K562 (cell line): ENCODE measurements at regions not wholly inside any gene's neighbourhood (a gene's known extent, or its start where the extent isn't known, plus 50 kb on each side); places are given as distances from the start of the nearest gene placed in this dataset.

Source experiments
- ATAC-seq: fragments of 200-7000 bp; cut with Tn5 transposase; 3 replicates; pipeline ENCODE4 v1.9.1; 2020; ENCODE audit warnings: moderate library complexity
- BruUV-seq: library from RNA; stranded (reverse); fragments of 400-500 nt; replicated peaks from 2 replicates; lab custom pipeline; 2021; lab: Mats Ljungman, UMichigan
- CTCF ChIA-PET: fragments of 300-600 bp; formaldehyde crosslinking; extraction: SDS; loops from one replicate; lab custom pipeline; 2021; ENCODE audit warnings: low intra/inter-chr PET ratio; lab: Yijun Ruan, JAX
- POLR2A ChIA-PET: fragments of 300-600, 350-650 bp; sonication (Branson Sonifier 250); formaldehyde crosslinking; extraction: SDS; loops from one replicate; lab custom pipeline; 2021; ENCODE audit warnings: antibody characterized with exemption, inconsistent platforms; lab: Yijun Ruan, JAX
- DNase-seq, 4 experiments: peaks; one replicate each; pipeline versions ENCODE4 v3.0.0 to v3.0.0-alpha.2; 2011 to 2018; ENCODE audit warnings: low spot score in 3 of 4, mixed read lengths in 3 of 4; ENCODE audit errors: extremely low read depth in 1 of 4
- FAIRE-seq: peaks from 2 replicates; lab custom pipeline; 2011; peaks lifted over from hg19 to GRCh38; lab: Jason Lieb, UNC
- H2AFZ ChIP-seq: 2 replicates; pipeline ENCODE4 v1.6.0; 2011; ENCODE audit warnings: low read depth, low read length, control low read depth, inconsistent platforms
- H3K27ac ChIP-seq: fragments of 200-600 bp; 3 replicates; pipeline ENCODE4 v1.8.0; 2011; ENCODE audit warnings: low read depth, mild to moderate bottlenecking, control low read depth, inconsistent platforms, low read length, moderate library complexity, mixed read lengths; ENCODE audit errors: extremely low read depth
- H3K27me3 ChIP-seq, 2 experiments: fragments of 300-600 bp in 1 of 2; 2 replicates in 1 of 2; 3 replicates in 1 of 2; pipeline versions ENCODE4 v1.6.0 to v1.8.0; 2011; ENCODE audit warnings: inconsistent platforms in 2 of 2, low read length in 2 of 2, mild to moderate bottlenecking in 1 of 2, mixed read lengths in 1 of 2, moderate library complexity in 1 of 2; ENCODE audit not compliant: control insufficient read depth in 2 of 2, insufficient read depth in 2 of 2
- H3K36me3 ChIP-seq: fragments of 300-600 bp; 3 replicates; pipeline ENCODE4 v1.8.0; 2011; ENCODE audit warnings: mild to moderate bottlenecking, low read length, inconsistent platforms; ENCODE audit not compliant: control insufficient read depth, insufficient read depth
- H3K4me1 ChIP-seq, 2 experiments: fragments of 200-600 bp in 1 of 2; replicated peaks in 1 of 2; 2 replicates in 1 of 2; 3 replicates in 1 of 2; pipeline versions ENCODE4 v1.5.1 to v1.8.0; 2011; ENCODE audit warnings: inconsistent platforms in 2 of 2, low read length in 2 of 2, mild to moderate bottlenecking in 1 of 2, mixed read lengths in 1 of 2, moderate library complexity in 1 of 2; ENCODE audit not compliant: control insufficient read depth in 2 of 2, insufficient read depth in 2 of 2
- H3K4me2 ChIP-seq: 2 replicates; pipeline ENCODE4 v1.6.1; 2011; ENCODE audit warnings: low read length, control low read depth, inconsistent platforms, mixed read lengths; ENCODE audit not compliant: insufficient read depth
- H3K4me3 ChIP-seq: fragments of 200-600 bp; sonication (generic), shearing (Covaris generic); 2 replicates; pipeline ENCODE4 v1.5.1; 2016; ENCODE audit warnings: control low read depth, inconsistent platforms
- H3K79me2 ChIP-seq: fragments of 200-600 bp; 3 replicates; pipeline ENCODE4 v1.8.0; 2011; ENCODE audit warnings: low read length, inconsistent platforms; ENCODE audit not compliant: control insufficient read depth, insufficient read depth
- H3K9ac ChIP-seq, 2 experiments: 2 replicates each; pipeline versions ENCODE4 v1.6.0 to v1.6.1; 2011; ENCODE audit warnings: low read depth in 2 of 2, low read length in 2 of 2, control low read depth in 1 of 2, inconsistent platforms in 1 of 2, mild to moderate bottlenecking in 1 of 2, mixed read lengths in 1 of 2; ENCODE audit not compliant: insufficient read depth in 1 of 2
- H3K9me1 ChIP-seq: one replicate; pipeline ENCODE4 v1.6.0; 2011; ENCODE audit warnings: inconsistent platforms, mild to moderate bottlenecking, low read length, moderate library complexity; ENCODE audit not compliant: control insufficient read depth, insufficient read depth
- H3K9me3 ChIP-seq: replicated peaks from 2 replicates; pipeline ENCODE4 v1.5.1; 2011; ENCODE audit warnings: low read depth, low read length, inconsistent platforms; ENCODE audit not compliant: control insufficient read depth, insufficient read depth
- H4K20me1 ChIP-seq: replicated peaks from 2 replicates; pipeline ENCODE4 v1.6.1; 2011; ENCODE audit warnings: low read length, inconsistent platforms, mixed read lengths; ENCODE audit not compliant: control insufficient read depth, insufficient read depth
- ELF2 ChIP-seq: fragments of 250-450 bp; sonication (Bioruptor Pico); IDR thresholded peaks from 2 replicates; pipeline ENCODE4 v1.5.0; 2021; ENCODE audit warnings: mild to moderate bottlenecking
- ELK1 ChIP-seq: sonication (generic); formaldehyde crosslinking; IDR thresholded peaks from 2 replicates; pipeline ENCODE4 v1.8.1; 2022; ENCODE audit warnings: missing genetic modification reagents
- IRF1 ChIP-seq: sonication (generic); formaldehyde crosslinking; IDR thresholded peaks from 2 replicates; pipeline ENCODE4 v1.8.0; 2022; ENCODE audit warnings: missing genetic modification reagents, mild to moderate bottlenecking, borderline replicate concordance
- MTF1 ChIP-seq: fragments of 250-450 bp; sonication (Bioruptor Pico); IDR thresholded peaks from 2 replicates; pipeline ENCODE4 v1.9.0; 2021; ENCODE audit warnings: moderate library complexity, mild to moderate bottlenecking, inconsistent platforms, borderline replicate concordance
- MXI1 ChIP-seq: IDR thresholded peaks from 2 replicates; pipeline ENCODE4 v1.6.1; 2011; ENCODE audit warnings: low read depth, mild to moderate bottlenecking, improper control_type of control experiment, low read length
- MYNN ChIP-seq, 2 experiments: sonication (generic); formaldehyde crosslinking in 1 of 2; IDR thresholded peaks; 2 replicates each; pipeline versions ENCODE4 v1.5.0 to v1.6.1; 2016 to 2020; ENCODE audit warnings: antibody characterized with exemption in 1 of 2, missing genetic modification reagents in 1 of 2
- POLR2B ChIP-seq: fragments of 450-650 bp; IDR thresholded peaks from 2 replicates; pipeline ENCODE4 v1.6.1; 2018; ENCODE audit warnings: low read depth; ENCODE audit not compliant: partially characterized antibody
- RFX5 ChIP-seq: IDR thresholded peaks from 2 replicates; pipeline ENCODE4 v1.6.1; 2011; ENCODE audit warnings: low read depth, mild to moderate bottlenecking, improper control_type of control experiment, low read length
- SLC30A9 ChIP-seq: fragments of 250-450 bp; sonication (Bioruptor Pico); IDR thresholded peaks from 2 replicates; pipeline ENCODE4 v1.8.0; 2022; ENCODE audit warnings: mild to moderate bottlenecking, moderate library complexity
- XRCC5 ChIP-seq: fragments of 200-400 bp; formaldehyde crosslinking; IDR thresholded peaks from 2 replicates; pipeline ENCODE4 v1.6.1; 2017; ENCODE audit warnings: low read depth, mild to moderate bottlenecking, low read length
- ZBTB26 ChIP-seq: fragments of 450-650 bp; formaldehyde crosslinking; IDR thresholded peaks from 2 replicates; pipeline ENCODE4 v1.4.0; 2022; ENCODE audit warnings: missing genetic modification characterization
- ZNF354B ChIP-seq: fragments of 250-450 bp; sonication (Bioruptor Pico); IDR thresholded peaks from 2 replicates; pipeline ENCODE4 v1.4.0; 2020
- ZNF41 ChIP-seq: fragments of 250-450 bp; sonication (Bioruptor Pico); conservative IDR thresholded peaks from 2 replicates; pipeline ENCODE4 v1.4.0; 2020; ENCODE audit warnings: mild to moderate bottlenecking
- ZNF830 ChIP-seq: fragments of 250-450 bp; sonication (Bioruptor Pico); IDR thresholded peaks from 2 replicates; pipeline ENCODE4 v1.5.0; 2021; ENCODE audit warnings: mild to moderate bottlenecking
- WGBS: fragments of 100-300 bp; shearing (Covaris generic); methylation state at CpG from one replicate; pipeline ENCODE4 v1.1.6; 2016; ENCODE audit warnings: low coverage, mixed read lengths; ENCODE audit not compliant: insufficient coverage; ENCODE audit errors: missing lambda C conversion rate; 5-methylcytosine and 5-hydroxymethylcytosine counted together
- in situ Hi-C: fragments of 300-500 bp; cut with MboI; formaldehyde crosslinking; loops from 4 replicates; pipeline ENCODE4 v1.15.0; 2018; ENCODE audit warnings: inconsistent platforms, mixed read lengths
- intact Hi-C: fragments of 100-400 bp; cut with micrococcal nuclease; formaldehyde crosslinking; loops from 2 replicates; pipeline ENCODE4 v1.14.2; 2022
- TF ChIP-seq, protein P1 (sequence below): fragments of 250-450 bp; sonication (Bioruptor Pico); IDR thresholded peaks from 2 replicates; pipeline ENCODE4 v1.5.0; 2020; ENCODE audit warnings: mild to moderate bottlenecking
- TF ChIP-seq, protein P2 (sequence below): fragments of 250-450 bp; sonication (Bioruptor Pico); IDR thresholded peaks from 2 replicates; pipeline ENCODE4 v1.8.0; 2022; ENCODE audit warnings: inconsistent platforms

DNA sequence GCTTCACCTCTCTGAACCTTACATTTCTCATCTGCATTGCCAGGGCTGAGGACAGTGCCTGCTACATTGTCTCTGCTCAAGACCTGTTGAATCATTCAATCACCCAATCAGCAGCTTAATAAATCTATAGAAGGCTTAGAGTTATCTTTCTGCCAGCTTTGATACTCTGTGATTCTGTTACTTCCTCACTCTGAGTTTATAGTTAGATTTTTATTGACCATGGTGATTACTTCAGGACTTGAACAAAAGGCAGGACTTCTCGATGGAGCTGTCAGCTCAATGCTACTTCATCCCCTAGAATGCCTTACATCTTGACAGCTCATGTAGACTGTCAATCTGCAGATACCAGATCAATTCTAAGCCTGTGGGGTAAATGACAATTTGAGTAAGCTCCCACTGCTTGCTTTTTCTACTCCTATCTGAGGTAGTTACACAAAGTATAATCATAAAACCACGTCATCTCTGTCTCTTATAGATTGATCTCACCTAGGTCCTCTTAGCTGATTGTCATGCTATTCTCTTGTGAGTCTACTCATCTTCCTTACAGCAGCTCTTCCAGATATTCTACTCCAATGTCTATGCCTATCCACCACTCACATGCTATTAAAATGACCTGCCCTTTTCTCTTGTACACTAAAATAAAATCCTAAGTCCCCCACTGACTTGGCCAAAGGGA, 318.3 kb upstream of the CA10 start:
- H3K27me3 ChIP-seq: no peaks in the 10 kb centered on the region
- H3K4me1 ChIP-seq: no peaks in the 10 kb centered on the region
- no peaks in the 10 kb centered on the region for H3K9me3 ChIP-seq
- intact Hi-C loops: no loop called here
- no TSS peak for BruUV-seq
- no peaks in the 10 kb centered on the region for H3K9me1 ChIP-seq
- TF ChIP-seq ELK1 (CRISPR knock-in tag) (no peak), ZNF41 (no peak), POLR2B (no peak), XRCC5 (no peak), MYNN (IDR thresholded peaks at IDR 0.05) (no peak), MYNN (CRISPR knock-in tag; IDR thresholded peaks at IDR 0.05) (no peak), RFX5 (no peak), SLC30A9 (CRISPR knock-in tag) (no peak), ELF2 (CRISPR knock-in tag) (no peak), ZBTB26 (CRISPR knock-in tag) (no peak), MTF1 (no peak), IRF1 (CRISPR knock-in tag) (no peak), ZNF830 (no peak), MXI1 (no peak), ZNF354B (CRISPR knock-in tag) (no peak)
- TF ChIP-seq, protein P1, sequence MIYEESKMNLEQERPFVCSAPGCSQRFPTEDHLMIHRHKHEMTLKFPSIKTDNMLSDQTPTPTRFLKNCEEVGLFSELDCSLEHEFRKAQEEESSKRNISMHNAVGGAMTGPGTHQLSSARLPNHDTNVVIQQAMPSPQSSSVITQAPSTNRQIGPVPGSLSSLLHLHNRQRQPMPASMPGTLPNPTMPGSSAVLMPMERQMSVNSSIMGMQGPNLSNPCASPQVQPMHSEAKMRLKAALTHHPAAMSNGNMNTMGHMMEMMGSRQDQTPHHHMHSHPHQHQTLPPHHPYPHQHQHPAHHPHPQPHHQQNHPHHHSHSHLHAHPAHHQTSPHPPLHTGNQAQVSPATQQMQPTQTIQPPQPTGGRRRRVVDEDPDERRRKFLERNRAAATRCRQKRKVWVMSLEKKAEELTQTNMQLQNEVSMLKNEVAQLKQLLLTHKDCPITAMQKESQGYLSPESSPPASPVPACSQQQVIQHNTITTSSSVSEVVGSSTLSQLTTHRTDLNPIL (CRISPR knock-in tag): no peak
- TF ChIP-seq, protein P2, sequence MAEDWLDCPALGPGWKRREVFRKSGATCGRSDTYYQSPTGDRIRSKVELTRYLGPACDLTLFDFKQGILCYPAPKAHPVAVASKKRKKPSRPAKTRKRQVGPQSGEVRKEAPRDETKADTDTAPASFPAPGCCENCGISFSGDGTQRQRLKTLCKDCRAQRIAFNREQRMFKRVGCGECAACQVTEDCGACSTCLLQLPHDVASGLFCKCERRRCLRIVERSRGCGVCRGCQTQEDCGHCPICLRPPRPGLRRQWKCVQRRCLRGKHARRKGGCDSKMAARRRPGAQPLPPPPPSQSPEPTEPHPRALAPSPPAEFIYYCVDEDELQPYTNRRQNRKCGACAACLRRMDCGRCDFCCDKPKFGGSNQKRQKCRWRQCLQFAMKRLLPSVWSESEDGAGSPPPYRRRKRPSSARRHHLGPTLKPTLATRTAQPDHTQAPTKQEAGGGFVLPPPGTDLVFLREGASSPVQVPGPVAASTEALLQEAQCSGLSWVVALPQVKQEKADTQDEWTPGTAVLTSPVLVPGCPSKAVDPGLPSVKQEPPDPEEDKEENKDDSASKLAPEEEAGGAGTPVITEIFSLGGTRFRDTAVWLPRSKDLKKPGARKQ (CRISPR knock-in tag): no peak
- H3K79me2 ChIP-seq: no peaks in the 10 kb centered on the region
- H3K36me3 ChIP-seq: no peaks in the 10 kb centered on the region
- no peak overlapping the region for H3K9ac ChIP-seq
- ATAC-seq: no peak
- H3K4me3 ChIP-seq: no peak overlapping the region
- no peak overlapping the region for H3K4me2 ChIP-seq
- H4K20me1 ChIP-seq: no peaks in the 10 kb centered on the region
- ChIA-PET POLR2A (no interaction called here), CTCF (no interaction called here)
- in situ Hi-C loops: no loop called here
- no peak overlapping the region for H2AFZ ChIP-seq
- DNase-seq: no peak
- FAIRE-seq: no peak
- no peak overlapping the region for H3K27ac ChIP-seq
- WGBS: 0% methylated on average over 2 of the region's 2 CpGs
